ENCODE measurements at regions not wholly inside any gene's neighbourhood (a gene's known extent, or its start where the extent isn't known, plus 50 kb on each side); places are given as distances from the start of the nearest gene placed in this dataset.

DNA sequence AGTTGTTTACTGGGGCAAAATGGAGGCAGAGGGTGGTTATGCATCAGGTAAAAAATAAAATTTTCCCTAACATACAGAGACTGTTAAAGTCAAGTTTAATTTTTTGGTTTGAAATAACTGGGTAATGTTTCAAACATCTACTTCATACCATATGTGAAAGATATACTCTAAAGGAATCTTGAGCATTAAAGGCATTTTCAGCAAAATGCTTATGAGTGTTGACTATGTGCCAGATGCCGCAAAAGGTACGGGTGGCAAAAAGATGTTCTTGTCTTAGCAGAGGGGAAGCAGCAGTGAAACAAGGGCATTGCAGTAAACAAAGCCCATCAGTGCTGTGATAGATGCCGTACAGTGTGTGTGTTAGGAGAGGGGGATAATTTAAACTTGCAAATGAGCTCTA lies 263.1 kb upstream of the ID2 start:
- no peak for DNase-seq (ENCODE audit: low read depth in 1 of 2, low spot score in 1 of 2)

DNA sequence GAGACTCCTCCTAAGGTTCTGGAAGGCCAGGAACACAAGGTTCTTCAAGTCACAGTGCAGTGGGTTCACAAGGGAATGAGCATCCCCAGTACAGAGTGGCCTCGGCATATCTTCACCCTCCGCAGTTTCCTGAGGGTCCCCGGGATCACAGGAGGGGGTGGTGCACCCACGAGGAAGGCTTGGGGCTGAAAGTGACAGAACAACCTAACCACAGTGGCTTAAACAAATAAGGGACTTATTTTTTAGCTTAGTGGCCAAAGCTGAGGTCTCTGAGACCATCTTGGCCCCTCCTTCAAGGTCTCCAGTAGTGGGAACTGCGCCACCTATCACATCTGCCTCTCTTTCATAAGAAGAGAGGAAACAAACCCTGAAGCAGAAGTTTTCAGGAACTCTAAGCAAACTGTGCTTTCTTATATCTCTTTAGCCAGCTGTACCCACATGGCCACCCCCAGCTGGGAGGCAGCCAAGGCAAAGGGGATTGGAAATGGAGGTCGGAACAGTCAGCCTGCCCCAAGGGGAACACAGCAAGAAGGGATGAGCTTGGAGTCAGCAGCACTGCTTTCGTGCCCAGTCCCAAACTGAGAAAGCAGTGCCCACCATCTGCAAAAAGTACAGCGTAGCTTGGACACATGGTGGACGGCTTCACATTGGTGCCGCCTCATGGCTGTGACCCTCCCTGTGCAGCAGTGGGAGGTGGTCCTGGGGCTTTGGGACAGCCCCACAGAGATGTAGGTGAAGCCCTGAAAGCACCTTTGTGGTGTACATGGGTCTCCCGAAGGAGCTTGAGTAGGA lies 260.0 kb upstream of the ID2 start:
- no peak for DNase-seq (ENCODE audit: low read depth in 1 of 2, low spot score in 1 of 2)

DNA sequence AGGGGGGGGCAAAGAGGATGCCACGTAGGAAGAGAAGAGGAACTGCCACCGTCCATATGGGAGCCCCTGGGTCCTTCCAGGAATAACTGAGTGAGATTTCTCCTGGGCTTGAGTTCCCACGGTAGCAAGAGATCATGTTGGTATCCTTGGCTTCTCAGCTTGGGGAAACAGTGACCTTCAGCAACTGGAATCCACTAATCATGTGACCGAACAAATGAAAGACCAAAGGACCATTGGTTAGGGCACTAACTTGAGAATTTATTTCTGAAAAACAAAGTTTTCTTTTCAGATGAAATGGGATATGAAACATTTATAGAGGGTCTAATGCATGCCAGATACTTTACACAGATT lies 259.4 kb upstream of the ID2 start:
- DNase-seq (ENCODE audit: low read depth in 1 of 2, low spot score in 1 of 2) = no peak

DNA sequence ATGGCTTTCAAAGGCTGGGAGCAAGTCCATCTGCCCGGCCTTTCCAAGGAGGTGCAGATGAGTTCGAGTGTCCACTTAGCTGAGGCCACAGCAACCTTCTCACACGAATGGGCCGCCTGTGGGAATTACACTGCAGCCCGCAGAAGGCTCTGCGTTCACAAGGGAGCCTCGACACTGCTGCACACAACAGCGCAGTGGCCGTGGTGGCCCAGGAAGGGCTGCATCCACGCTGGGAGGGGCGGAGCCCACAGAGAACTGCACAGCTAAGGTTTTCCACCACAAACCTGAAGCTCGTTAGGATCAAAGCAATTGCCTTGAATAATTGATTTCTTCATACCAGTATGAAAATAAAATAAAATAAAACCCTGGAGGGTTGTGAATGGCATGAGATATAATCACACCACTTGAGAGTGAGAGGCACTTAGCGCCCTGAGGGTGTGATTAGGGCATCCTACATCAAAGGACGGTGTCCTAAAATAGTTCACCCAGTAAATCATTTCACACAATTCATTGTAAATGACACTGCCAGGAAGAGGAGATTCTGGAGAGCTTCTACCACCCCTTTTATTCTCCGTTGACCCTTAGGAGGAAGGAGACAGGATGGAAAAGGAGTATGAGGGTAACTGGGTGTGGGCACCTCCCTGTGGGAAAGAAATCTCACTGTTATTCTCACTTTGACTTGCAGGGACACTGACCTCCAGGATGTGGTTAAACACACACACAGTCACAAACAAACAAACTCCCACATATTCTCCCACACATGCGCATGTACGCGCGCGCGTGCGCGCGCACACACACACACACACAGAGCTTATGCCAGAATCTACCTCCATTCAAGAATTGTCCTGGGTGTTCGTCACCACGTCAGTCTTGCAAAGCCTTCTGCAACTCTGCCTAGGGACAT lies 256.6 kb upstream of the ID2 start:
- no peak for DNase-seq (ENCODE audit: low read depth in 1 of 2, low spot score in 1 of 2)

DNA sequence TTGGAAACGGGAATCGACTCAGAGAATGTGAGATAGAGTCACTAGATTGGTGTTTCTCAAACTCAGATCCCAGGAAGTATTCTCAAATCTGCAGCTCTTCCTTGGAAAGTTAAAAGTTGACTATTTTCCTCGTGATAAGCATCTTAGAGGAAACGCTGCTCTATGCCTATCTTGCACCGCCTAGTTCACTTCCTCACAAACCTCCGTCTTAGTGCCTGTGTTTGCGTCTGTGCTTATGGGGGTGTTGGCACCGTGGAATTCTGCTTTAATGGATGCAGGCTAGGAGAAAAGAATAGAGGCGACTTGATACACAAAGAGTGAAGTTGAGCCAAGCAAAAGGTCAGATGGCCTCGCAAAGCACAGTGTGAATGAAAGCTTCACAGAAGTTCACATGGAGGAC lies 255.3 kb upstream of the ID2 start:
- no peak for DNase-seq (ENCODE audit: low read depth in 1 of 2, low spot score in 1 of 2)

DNA sequence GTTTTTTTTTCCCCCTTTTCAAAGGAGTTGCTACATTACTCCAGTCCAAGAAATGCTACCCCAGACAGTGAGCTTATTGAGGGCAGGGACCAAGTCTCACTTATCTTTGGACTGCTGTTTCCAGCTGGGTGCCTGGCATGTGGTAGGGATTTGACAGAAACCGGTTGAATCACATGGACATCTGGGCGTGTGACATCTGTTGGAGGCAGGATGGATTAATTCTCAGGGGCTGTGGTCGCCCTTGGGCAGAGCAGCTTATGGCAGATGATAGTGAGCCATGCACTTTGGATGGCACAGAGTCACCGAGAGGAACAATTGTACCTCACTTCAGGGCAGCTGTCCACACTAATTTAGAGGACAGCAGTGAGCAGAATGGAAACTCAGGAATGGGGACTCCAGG lies 254.6 kb upstream of the ID2 start:
- DNase-seq (ENCODE audit: low read depth in 1 of 2, low spot score in 1 of 2) = no peak

DNA sequence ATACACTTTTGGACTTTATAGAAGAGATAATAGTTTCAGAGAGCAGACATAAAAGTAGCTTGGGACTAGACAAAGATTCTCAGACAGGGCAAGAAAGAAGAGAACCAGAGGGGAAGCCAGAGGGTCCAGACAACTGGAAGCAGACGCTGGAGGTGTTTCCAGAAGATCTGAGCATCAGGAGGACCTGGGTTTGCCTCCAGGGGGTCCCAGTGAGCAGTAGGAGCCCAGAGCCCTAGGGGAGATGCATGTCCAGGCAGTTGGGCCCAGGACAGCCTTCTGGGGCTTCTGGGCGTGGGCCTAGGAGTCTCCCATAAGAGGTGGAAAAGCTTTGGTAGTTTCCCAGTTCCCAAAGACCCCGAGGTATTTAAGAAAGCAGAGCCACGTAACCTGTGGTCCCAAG lies 251.2 kb upstream of the ID2 start:
- no peak for DNase-seq (ENCODE audit: low read depth in 1 of 2, low spot score in 1 of 2)

DNA sequence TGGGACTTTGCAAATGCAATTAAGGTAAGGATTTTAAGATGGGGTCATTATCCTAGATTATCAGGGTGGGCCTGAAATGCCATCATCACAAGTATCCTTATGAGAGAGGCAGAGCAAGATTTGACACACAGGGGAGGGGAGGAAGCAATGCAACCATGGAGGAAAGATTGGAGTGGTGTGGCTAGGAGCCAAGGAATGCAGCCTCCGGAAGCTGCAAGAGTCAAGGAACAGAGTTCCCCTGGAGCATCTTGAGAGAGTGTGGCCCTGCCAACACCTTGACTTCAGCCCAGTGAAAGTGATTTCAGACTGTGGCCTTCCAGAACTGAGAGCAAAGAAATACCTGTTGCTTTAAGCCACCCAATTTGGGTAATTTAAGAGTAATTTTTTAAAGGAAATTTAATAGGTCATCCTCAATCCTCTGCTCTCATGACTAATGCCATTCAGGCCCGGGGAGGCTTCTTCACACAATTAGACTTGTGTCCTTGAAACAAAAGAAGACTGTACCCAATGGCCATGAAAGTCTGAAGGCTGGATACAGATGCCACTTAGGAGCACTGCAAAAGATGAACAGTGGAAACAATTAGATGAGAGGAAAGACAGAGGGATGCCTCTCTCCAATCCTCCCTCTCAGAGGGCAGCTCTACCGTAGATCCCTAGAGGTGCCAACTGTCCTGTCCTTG lies 250.3 kb upstream of the ID2 start:
- no peak for DNase-seq (ENCODE audit: low read depth in 1 of 2, low spot score in 1 of 2)

DNA sequence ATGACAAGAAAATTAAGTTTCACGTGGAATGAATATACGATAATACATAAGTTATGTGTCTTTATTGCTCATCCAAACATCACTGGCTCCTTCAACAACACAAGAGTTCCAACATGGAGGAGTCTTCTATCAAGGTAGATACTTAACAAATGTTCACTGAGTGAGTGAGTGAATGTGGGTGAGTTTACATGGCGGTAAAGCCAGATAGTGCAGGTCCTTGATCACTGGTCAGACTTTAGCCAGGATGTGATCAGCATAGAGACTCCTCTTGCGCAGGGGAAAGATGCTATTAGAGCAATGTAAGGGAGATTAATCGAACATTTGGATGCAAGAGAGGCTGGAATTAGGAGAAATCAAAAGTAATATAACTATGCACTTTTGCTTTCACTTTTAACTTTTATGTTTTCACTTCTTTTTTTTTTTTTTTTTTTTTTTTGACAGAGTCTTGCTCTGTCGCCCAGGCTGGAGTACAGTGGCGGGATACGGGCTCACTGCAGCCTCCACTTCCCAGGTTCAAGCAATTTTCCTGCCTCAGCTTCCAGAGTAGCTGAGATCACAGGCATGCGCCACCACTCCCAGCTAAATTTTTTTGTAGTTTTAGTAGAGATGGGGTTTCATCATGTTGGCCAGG lies 249.0 kb upstream of the ID2 start:
- DNase-seq (ENCODE audit: low read depth in 1 of 2, low spot score in 1 of 2) = no peak

DNA sequence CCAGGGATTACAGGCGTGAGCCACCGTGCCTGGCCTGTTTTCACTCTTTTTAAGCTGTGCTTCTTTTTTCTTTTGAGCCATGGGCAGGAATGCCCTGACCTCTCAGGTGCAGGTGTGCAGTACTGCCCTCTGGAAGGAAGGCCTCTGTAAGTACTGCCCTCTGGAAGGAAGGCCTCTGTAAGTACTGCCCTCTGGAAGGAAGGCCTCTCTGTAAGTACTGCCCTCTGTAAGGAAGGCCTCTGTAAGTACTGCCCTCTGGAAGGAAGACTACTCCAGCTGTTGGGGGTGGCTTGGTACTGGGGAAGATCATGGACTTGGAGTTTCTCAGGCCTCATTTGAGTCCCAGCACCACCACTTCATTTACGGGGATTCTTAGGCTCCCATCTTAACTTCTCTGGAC lies 248.5 kb upstream of the ID2 start:
- no peak for DNase-seq (ENCODE audit: low read depth in 1 of 2, low spot score in 1 of 2)

DNA sequence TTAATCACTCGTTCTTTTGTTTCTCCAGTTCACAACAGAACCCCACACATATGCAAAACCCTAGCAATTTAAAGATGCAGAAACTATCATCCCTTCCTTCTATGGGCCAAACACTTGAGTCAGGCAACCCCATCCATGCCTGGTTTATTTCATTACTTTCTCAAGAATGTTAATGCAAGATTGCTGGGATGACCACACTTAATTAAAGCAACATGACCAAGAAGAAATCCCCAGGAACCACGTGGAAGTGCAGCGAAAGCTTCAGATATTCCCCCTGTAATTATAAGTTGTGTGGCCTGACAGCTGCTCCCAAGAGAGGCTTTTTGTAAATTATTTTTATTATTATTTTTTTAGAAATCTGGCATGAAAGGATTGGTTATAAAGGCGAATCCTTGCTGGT lies 246.2 kb upstream of the ID2 start:
- no peak for DNase-seq (ENCODE audit: low read depth in 1 of 2, low spot score in 1 of 2)

DNA sequence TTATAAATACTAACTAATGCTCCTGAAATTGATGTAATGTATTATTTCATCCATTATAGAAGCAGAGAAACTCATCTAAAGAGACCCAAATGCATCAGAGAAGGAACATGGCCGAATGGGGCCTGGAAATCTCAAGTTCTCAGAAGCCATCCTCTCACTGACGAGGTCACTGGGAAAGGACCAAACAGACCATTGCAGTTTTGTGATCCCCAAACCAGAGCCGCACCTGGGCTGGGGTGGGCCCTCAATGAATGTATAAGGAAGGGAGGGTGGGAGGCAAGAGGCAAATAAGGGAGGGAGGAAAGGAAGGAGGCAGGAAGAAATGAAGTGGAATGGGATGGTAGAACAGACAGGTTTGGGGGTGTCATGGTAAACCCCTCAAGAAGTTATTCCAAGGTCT lies 245.3 kb upstream of the ID2 start:
- DNase-seq (ENCODE audit: low read depth in 1 of 2, low spot score in 1 of 2) = no peak

DNA sequence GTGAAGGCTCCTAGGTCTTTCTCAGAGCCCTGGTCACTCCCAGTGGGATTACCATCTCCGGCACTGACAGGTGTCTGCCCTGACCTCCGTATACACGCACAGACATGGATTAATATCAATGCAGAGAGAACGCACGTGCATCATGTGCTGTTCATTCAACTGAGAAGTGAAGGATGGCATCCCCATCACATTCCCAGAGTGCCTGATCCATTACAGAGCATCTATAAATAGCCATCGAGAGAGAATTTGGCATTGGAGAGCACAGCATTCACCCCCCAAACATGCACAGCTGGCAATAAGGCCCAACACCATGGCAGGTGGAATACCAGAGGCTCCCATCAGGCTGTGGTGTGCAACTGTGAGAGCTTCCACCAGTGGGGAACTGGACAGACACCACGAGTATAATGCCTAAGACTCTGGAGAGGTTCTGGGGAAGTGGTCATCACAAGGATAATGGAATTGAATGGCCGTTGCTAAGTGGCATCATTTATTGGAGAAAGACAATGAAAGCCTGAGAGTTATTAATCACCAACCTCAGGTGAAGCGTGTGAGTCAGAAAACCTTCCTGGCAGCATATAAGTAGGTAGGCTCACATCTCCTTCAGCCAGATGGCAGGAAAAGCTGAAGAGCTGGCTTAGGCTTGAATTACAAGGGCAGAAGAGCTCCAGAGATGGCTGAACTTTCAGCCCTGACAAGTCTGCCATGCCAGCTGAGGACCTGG lies 244.5 kb upstream of the ID2 start:
- no peak for DNase-seq (ENCODE audit: low read depth in 1 of 2, low spot score in 1 of 2)

DNA sequence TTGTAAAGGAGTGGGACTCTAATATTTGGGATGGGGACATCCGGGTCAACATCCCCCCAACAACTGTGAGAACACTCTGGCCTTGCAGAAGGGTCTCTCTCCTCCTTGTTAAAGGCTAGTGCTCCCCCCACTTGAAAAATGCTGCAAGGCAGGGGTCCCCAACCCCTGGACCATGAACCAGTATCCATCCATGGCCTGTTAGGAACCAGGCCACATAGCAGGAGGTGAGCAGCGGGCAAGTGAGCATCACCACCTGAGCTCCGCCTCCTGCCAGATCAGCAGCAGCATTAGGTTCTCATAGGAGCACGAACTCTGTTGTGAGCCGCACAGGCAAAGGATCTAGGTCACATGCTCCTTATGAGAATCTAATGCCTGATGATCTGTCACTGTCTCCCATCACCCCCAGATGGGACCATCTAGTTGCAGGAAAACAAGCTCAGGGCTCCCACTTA lies 243.9 kb upstream of the ID2 start:
- DNase-seq (ENCODE audit: low read depth in 1 of 2, low spot score in 1 of 2) = no peak

DNA sequence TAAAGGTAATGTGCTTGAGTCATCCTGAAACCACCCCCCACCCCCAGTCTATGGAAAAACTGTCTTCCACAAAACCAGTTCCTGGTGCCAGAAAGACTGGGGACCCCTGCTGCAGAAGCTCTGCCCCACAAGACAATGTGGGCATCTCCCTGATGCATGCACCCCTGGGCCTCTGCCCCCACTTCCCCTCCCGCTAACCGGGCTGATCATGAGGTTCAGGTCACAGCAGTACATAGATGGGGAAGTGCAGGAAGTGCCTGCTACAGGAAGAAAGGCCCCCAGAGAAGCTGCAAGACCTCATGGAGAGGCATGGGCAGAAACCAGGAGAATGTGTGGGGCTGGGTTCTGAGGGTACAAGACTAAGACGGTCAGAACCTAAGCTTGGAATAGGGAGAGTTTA lies 243.4 kb upstream of the ID2 start:
- no peak for DNase-seq (ENCODE audit: low read depth in 1 of 2, low spot score in 1 of 2)

DNA sequence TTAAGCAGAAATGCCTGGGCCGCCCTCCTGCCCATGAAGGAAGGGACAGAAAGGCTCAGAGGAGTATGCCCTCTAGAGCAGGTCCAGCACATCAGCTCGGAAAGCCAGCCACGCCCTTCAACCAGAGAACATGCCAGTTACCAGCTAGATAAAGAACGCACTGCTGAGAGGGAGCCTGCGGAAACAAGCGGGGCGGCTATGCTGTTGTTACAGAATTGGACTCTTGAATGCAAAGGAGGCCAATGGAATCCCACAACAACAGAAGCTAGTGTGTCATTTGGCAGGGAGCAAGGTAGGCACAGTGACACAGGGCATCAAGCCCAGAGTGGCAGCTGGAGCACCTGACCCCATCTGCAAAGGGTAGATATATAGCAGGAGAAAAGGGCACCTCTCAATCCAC lies 242.9 kb upstream of the ID2 start:
- no peak for DNase-seq (ENCODE audit: low read depth in 1 of 2, low spot score in 1 of 2)

DNA sequence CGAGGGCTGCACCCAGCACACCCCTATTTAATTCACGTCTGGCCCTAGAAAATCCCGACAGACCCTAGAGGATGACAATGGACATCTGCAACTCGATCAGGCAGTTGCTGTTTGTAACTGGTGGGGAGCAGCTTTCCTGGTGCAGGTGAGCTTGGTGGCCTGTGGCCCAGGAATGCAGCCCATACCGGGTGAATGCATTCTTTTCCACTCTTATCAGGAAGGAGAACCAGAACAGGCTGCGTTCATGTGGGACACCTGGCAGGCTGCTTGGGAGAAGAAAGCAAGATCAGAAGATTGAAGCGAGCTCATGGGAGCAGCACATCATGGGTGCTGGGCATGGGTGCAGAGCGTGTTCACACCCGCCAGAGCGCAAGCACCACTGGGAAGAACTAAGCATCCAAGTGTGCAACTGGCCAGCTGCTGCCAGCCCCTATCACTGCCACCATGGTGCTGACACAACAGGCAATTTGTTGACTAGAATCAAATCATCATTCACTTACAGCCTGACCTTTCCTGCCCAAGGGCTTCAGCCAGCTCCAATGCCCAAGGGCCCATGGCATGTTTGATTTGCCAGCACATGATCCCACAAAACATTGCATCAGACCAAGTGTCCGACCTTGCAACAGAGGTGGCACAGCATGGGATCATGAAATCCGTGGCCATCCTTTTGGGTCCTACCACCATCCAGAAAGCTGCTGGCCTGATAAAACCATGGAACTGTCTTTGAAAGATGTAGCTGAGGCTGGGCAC lies 241.7 kb upstream of the ID2 start:
- DNase-seq (ENCODE audit: low read depth in 1 of 2, low spot score in 1 of 2) = no peak

DNA sequence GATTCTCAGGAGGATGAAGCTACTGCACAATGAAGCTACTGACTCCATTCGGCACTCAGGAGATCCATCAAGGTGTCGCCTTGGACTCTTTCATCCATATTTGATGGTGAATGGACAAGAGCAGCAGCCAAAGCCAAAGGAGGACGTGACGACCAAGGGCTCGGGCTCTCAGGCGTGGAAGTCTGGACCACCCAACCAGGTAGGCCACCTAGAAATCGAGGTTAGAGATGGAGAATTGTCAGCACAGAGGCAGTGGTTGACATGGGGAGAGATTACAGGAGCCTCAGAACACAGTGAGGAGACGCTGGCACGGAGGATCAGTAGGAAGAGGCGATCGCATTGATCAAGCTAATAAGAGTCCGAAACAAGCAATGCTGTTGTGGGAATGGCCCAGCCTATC lies 240.5 kb upstream of the ID2 start:
- DNase-seq (ENCODE audit: low read depth in 1 of 2, low spot score in 1 of 2) = no peak

DNA sequence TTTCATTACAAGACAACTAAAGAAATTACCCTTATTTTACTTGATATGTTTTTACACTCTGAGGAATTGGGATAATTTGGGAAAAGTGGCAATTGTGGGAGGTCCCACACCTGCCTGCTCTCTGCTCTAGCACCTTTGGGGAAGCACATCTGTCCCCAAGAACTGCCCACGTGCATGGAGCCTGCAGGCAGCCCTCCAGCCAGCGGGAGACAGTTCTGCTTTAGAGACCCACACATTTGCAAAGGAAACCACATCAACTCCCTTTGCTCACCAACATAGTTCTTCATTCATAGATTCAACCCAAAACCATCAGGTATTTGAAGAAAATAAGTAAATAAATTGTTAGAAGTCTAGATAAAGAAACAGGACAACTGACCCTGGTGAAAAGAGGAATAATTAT lies 239.9 kb upstream of the ID2 start:
- no peak for DNase-seq (ENCODE audit: low read depth in 1 of 2, low spot score in 1 of 2)

DNA sequence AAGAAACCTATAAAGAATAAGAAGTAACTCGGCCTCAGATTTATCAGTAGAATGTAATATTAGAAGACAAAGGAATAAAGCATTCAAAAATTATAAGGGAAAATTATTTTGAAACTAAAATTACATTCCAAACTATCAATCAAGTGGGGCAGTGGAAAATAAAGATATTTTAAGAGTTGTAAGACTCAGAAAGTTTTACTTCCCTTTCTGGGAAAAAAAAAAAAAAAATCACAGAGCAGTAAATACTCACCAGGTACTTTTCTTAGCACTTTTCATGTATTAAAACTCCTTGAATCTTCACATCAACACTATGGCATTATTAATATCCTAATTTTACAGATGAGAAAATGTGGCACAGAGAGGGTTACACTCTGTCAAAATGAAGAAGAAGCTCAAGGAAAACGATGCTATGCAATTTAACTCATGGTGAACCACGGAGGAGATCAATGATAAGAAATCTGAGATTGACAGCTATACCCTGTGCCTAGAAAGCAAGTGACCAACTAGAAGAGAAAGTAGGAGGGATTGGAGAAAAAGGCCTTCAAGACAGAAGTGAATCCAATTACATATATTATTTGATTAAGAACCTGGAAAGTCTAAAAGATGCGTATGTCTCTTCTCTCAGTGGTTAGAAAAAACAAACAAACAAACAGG lies 238.9 kb upstream of the ID2 start:
- DNase-seq (ENCODE audit: low read depth in 1 of 2, low spot score in 1 of 2) = no peak
